HEK293 (cell line): ENCODE measurements at regions not wholly inside any gene's neighbourhood (a gene's known extent, or its start where the extent isn't known, plus 50 kb on each side); places are given as distances from the start of the nearest gene placed in this dataset.
A peak's percentile ranks its signal among the peaks of the same experiment; 100 is the strongest.
"Not testable (repeated sequence)": the region's sequence is repeated elsewhere in the genome, so short reads cannot be mapped to it uniquely, and the experiment has no call there.

Experiments used
- CTCF ChIA-PET: fragments of 350-600 bp; formaldehyde crosslinking; extraction: SDS; loops from one replicate; lab custom pipeline; 2021; ENCODE audit warnings: antibody characterized with exemption; lab: Yijun Ruan, JAX
- POLR2A ChIA-PET: fragments of 300-600 bp; formaldehyde crosslinking; extraction: SDS; loops from one replicate; lab custom pipeline; 2020; ENCODE audit warnings: antibody characterized with exemption, inconsistent platforms; lab: Yijun Ruan, JAX
- H3K27ac ChIP-seq: fragments of 200-500 bp; sonication (Bioruptor generic); 2 replicates; pipeline ENCODE4 v1.5.1; 2014; ENCODE audit warnings: low read depth, low read length, control low read depth, inconsistent platforms; ENCODE audit errors: extremely low read depth
- H3K36me3 ChIP-seq, 2 experiments: fragments of 200-500 bp in 1 of 2; sonication (Bioruptor generic) in 1 of 2; 1 replicate in 1 of 2; 2 replicates in 1 of 2; pipeline ENCODE4 v1.5.1; 2014 to 2017; ENCODE audit warnings: inconsistent platforms in 2 of 2, low read length in 2 of 2; ENCODE audit not compliant: control insufficient read depth in 2 of 2, insufficient read depth in 1 of 2
- H3K4me1 ChIP-seq: fragments of 200-500 bp; sonication (Bioruptor generic); 2 replicates; pipeline ENCODE4 v1.5.1; 2014; ENCODE audit warnings: mild to moderate bottlenecking, low read length, inconsistent platforms; ENCODE audit not compliant: control insufficient read depth, insufficient read depth
- H3K4me3 ChIP-seq: 2 replicates; pipeline ENCODE4 v1.5.1; 2011; ENCODE audit warnings: low read depth, mild to moderate bottlenecking, control low read depth, low read length, moderate library complexity
- H3K9me3 ChIP-seq: fragments of 200-500 bp; sonication (Bioruptor generic); 2 replicates; pipeline ENCODE4 v1.5.1; 2014; ENCODE audit warnings: low read depth, low read length, inconsistent platforms; ENCODE audit not compliant: control insufficient read depth, insufficient read depth
- FEZF1 ChIP-seq: fragments of 450-650 bp; formaldehyde crosslinking; IDR thresholded peaks from 2 replicates; pipeline ENCODE4 v1.5.1; 2016; ENCODE audit warnings: missing biosample characterization, missing genetic modification characterization
- SP7 ChIP-seq: fragments of 450-650 bp; formaldehyde crosslinking; IDR thresholded peaks from 2 replicates; pipeline ENCODE4 v1.5.1; 2016; ENCODE audit warnings: missing biosample characterization, missing genetic modification characterization
- YY1 ChIP-seq: fragments of 450-650 bp; formaldehyde crosslinking; IDR thresholded peaks from 2 replicates; pipeline ENCODE4 v1.5.1; 2018; ENCODE audit warnings: missing biosample characterization, missing genetic modification characterization
- ZNF10 ChIP-seq: fragments of 450-650 bp; formaldehyde crosslinking; IDR thresholded peaks from 2 replicates; pipeline ENCODE4 v1.5.1; 2017; ENCODE audit warnings: missing biosample characterization, missing genetic modification characterization
- ZNF157 ChIP-seq: fragments of 450-650 bp; formaldehyde crosslinking; IDR thresholded peaks from 2 replicates; pipeline ENCODE4 v1.5.1; 2016; ENCODE audit warnings: missing biosample characterization, missing genetic modification characterization
- ZNF510 ChIP-seq: fragments of 450-650 bp; formaldehyde crosslinking; IDR thresholded peaks from 2 replicates; pipeline ENCODE4 v1.5.1; 2018; ENCODE audit warnings: mild to moderate bottlenecking, missing genetic modification characterization, missing biosample characterization; ENCODE audit not compliant: insufficient replicate concordance
- ZNF585B ChIP-seq: fragments of 450-650 bp; formaldehyde crosslinking; IDR thresholded peaks from 2 replicates; pipeline ENCODE4 v1.5.1; 2016; ENCODE audit warnings: missing biosample characterization, missing genetic modification characterization
- ZNF654 ChIP-seq: fragments of 450-650 bp; formaldehyde crosslinking; IDR thresholded peaks from 2 replicates; pipeline ENCODE4 v1.5.1; 2016; ENCODE audit warnings: low read depth, missing biosample characterization, missing genetic modification characterization
- TF ChIP-seq, protein P1 (sequence below): fragments of 450-650 bp; formaldehyde crosslinking; conservative IDR thresholded peaks from 2 replicates; pipeline ENCODE4 v1.5.1; 2016; ENCODE audit warnings: low read depth, missing biosample characterization, missing genetic modification characterization
- TF ChIP-seq, protein P2 (sequence below): fragments of 450-650 bp; formaldehyde crosslinking; IDR thresholded peaks from 2 replicates; pipeline ENCODE4 v1.5.1; 2017; ENCODE audit warnings: missing biosample characterization, missing genetic modification characterization
- TF ChIP-seq, protein P3 (sequence below): fragments of 450-650 bp; formaldehyde crosslinking; IDR thresholded peaks from 2 replicates; pipeline ENCODE4 v1.5.1; 2017; ENCODE audit warnings: missing biosample characterization, missing genetic modification characterization

DNA sequence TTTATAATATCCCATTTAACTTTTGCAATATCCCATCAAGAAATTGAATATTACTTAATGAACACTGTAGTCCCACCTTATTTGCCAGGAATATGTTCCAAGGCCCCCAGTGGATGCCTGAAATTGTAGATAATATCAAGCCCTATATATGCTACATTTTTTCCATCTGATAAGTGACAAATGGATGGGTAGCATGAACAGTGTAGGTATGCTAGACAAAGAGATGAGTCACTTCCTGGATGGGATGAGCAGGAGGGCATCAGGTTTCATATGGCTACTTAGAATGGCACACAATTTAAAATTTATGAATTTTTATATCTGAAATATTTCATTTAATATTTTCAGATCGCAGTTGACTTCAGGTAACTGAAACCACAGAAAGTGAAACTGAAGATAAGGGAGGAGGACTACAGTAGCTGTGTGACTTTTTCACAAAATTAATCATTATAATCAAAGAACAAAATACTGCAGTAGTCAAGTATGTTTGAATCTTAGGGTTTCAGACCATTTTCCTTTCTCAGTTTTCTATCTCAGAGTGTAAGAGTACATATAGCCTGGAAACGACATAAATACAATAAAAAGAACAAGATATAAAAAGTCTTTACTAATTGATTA lies 636.4 kb upstream of the ARRDC3 start:
- Histone ChIP-seq H3K9me3 (no peaks in the 10 kb centered on the region), H3K36me3 (no peaks in the 10 kb centered on the region), H3K4me3 (no peak overlapping the region), H3K27ac (no peak overlapping the region), H3K4me1 (no peaks in the 10 kb centered on the region)
- ChIA-PET POLR2A (no interaction called here), CTCF (no interaction called here)
- no peak for TF ChIP-seq ZNF157 (tag by site-specific recombination)
- no peak for TF ChIP-seq ZNF585B
- TF ChIP-seq, protein P1, sequence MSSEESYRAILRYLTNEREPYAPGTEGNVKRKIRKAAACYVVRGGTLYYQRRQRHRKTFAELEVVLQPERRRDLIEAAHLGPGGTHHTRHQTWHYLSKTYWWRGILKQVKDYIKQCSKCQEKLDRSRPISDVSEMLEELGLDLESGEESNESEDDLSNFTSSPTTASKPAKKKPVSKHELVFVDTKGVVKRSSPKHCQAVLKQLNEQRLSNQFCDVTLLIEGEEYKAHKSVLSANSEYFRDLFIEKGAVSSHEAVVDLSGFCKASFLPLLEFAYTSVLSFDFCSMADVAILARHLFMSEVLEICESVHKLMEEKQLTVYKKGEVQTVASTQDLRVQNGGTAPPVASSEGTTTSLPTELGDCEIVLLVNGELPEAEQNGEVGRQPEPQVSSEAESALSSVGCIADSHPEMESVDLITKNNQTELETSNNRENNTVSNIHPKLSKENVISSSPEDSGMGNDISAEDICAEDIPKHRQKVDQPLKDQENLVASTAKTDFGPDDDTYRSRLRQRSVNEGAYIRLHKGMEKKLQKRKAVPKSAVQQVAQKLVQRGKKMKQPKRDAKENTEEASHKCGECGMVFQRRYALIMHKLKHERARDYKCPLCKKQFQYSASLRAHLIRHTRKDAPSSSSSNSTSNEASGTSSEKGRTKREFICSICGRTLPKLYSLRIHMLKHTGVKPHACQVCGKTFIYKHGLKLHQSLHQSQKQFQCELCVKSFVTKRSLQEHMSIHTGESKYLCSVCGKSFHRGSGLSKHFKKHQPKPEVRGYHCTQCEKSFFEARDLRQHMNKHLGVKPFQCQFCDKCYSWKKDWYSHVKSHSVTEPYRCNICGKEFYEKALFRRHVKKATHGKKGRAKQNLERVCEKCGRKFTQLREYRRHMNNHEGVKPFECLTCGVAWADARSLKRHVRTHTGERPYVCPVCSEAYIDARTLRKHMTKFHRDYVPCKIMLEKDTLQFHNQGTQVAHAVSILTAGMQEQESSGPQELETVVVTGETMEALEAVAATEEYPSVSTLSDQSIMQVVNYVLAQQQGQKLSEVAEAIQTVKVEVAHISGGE (tag by site-specific recombination): no peak

DNA sequence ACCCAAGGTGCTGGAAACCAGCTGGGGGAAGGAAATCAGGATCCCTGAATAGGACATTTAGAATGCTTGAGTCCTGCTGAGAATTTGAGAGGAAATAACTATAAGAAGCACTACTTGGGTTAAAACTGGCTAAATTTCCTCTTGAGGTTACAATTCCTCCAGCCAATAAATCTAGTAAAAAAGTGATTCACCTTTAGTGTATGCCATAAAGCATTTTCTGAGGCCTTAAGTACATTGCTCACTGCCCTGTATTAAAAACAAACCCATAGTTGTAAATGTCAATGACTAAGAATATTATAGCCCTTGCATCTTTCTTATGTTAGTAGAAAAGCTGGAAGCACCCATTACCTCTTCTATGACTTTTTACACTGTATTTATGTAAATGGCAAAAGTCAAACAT lies 634.7 kb upstream of the ARRDC3 start:
- CTCF ChIA-PET: interaction anchor here (0.6 kb wide), 1 partner anchor 791 kb away, joined by 4 read pairs; no protein-coding TSS in a partner anchor

DNA sequence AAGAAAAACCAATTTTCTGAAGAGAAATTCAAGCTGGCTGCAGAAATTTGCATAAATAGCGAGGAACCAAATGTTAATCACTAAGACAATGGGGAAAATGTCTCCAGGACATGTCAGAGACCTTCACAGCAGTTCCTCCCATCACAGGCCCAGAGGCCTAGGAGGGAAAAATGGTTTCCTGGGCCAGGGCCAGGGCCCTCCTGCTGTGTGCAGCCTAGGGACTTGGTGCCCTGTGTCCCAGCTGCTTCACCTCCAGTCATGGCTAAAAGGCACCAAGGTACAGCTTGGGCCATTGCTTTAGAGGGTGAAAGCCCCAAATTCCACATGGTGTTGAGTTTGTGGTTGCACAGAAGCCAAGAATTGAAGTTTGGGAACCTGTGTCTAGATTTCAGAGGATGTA lies 628.7 kb upstream of the ARRDC3 start:
- CTCF ChIA-PET, H3K4me3 ChIP-seq, H3K36me3 ChIP-seq, H3K9me3 ChIP-seq, POLR2A ChIA-PET, H3K4me1 ChIP-seq, H3K27ac ChIP-seq: not testable (repeated sequence)
- TF ChIP-seq ZNF585B: peak; percentile 94

More for the DNA sequence above, 634.7 kb upstream of the ARRDC3 start:
- no peaks in the 10 kb centered on the region for H3K9me3 ChIP-seq
- H3K4me1 ChIP-seq: no peaks in the 10 kb centered on the region
- no peak overlapping the region for H3K27ac ChIP-seq
- TF ChIP-seq, protein P2, sequence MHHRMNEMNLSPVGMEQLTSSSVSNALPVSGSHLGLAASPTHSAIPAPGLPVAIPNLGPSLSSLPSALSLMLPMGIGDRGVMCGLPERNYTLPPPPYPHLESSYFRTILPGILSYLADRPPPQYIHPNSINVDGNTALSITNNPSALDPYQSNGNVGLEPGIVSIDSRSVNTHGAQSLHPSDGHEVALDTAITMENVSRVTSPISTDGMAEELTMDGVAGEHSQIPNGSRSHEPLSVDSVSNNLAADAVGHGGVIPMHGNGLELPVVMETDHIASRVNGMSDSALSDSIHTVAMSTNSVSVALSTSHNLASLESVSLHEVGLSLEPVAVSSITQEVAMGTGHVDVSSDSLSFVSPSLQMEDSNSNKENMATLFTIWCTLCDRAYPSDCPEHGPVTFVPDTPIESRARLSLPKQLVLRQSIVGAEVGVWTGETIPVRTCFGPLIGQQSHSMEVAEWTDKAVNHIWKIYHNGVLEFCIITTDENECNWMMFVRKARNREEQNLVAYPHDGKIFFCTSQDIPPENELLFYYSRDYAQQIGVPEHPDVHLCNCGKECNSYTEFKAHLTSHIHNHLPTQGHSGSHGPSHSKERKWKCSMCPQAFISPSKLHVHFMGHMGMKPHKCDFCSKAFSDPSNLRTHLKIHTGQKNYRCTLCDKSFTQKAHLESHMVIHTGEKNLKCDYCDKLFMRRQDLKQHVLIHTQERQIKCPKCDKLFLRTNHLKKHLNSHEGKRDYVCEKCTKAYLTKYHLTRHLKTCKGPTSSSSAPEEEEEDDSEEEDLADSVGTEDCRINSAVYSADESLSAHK (tag by site-specific recombination): no peak
- POLR2A ChIA-PET: no interaction called here
- H3K36me3 ChIP-seq: no peaks in the 10 kb centered on the region
- no peak overlapping the region for H3K4me3 ChIP-seq

DNA sequence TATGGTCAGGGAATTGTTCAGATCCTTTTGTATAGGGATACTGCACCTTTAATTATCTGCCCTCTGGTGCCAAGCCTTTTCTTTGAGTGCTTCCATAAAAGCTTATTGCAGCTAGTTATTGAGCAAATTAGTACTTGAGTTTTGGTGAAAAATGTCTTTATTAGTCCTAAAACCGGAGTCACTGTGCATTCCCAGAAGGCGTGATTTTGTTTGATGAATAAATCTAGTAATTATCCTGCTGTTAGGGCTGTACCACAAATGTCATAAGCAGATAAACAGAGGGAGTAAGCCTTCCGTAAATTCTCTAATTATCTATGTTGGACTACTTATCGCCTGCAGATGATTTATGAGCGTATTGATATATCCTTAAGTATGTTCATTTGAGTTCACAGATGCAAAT lies 620.7 kb upstream of the ARRDC3 start:
- Histone ChIP-seq H3K27ac (no peak overlapping the region), H3K4me3 (no peak overlapping the region), H3K4me1 (no peaks in the 10 kb centered on the region), H3K9me3 (no peaks in the 10 kb centered on the region), H3K36me3 (no peaks in the 10 kb centered on the region)
- TF ChIP-seq FEZF1 (tag by site-specific recombination) (peak; percentile 30; the same call in 1 of the 2 replicates), ZNF654 (tag by site-specific recombination) (no peak), ZNF10 (tag by site-specific recombination) (no peak), ZNF510 (tag by site-specific recombination) (no peak), YY1 (tag by site-specific recombination) (no peak), SP7 (peak; percentile 34; the same call in 1 of the 2 replicates)
- TF ChIP-seq, protein P3, sequence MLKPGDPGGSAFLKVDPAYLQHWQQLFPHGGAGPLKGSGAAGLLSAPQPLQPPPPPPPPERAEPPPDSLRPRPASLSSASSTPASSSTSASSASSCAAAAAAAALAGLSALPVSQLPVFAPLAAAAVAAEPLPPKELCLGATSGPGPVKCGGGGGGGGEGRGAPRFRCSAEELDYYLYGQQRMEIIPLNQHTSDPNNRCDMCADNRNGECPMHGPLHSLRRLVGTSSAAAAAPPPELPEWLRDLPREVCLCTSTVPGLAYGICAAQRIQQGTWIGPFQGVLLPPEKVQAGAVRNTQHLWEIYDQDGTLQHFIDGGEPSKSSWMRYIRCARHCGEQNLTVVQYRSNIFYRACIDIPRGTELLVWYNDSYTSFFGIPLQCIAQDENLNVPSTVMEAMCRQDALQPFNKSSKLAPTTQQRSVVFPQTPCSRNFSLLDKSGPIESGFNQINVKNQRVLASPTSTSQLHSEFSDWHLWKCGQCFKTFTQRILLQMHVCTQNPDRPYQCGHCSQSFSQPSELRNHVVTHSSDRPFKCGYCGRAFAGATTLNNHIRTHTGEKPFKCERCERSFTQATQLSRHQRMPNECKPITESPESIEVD (tag by site-specific recombination): peak; percentile 42; the same call in 1 of the 2 replicates
- ChIA-PET POLR2A (no interaction called here), CTCF (interaction anchor here (0.7 kb wide), 1 partner anchor 239 kb away, joined by 4 read pairs; no protein-coding TSS in a partner anchor)
